Calu3 (cell line): ENCODE measurements at regions not wholly inside any gene's neighbourhood (a gene's known extent, or its start where the extent isn't known, plus 50 kb on each side); places are given as distances from the start of the nearest gene placed in this dataset.
"Not testable (repeated sequence)": the region's sequence is repeated elsewhere in the genome, so short reads cannot be mapped to it uniquely, and the experiment has no call there.

Experiments used
- BruUV-seq: library from RNA; stranded (reverse); fragments of 400-500 nt; replicated peaks from 2 replicates; lab custom pipeline; 2021; lab: Mats Ljungman, UMichigan
- CTCF ChIA-PET: fragments of 300-600 bp; sonication (Branson Sonifier 250); formaldehyde crosslinking; loops from one replicate; lab custom pipeline; 2022; ENCODE audit warnings: antibody characterized with exemption; lab: Charles Lee
- DNase-seq: peaks from one replicate; pipeline ENCODE4 v3.0.0; 2022
- H3K27ac Mint-ChIP-seq: one replicate; pipeline ENCODE4 v1.8.0; 2022; ENCODE audit warnings: mixed read lengths; ENCODE audit not compliant: unreplicated experiment
- H3K27me3 Mint-ChIP-seq: one replicate; pipeline ENCODE4 v1.8.0; 2022; ENCODE audit warnings: mixed read lengths; ENCODE audit not compliant: unreplicated experiment
- H3K36me3 Mint-ChIP-seq: one replicate; pipeline ENCODE4 v1.8.0; 2022; ENCODE audit warnings: mild to moderate bottlenecking, moderate library complexity, mixed read lengths; ENCODE audit not compliant: insufficient read depth, unreplicated experiment
- H3K4me1 Mint-ChIP-seq: one replicate; pipeline ENCODE4 v1.8.0; 2022; ENCODE audit warnings: mild to moderate bottlenecking, low read depth, mixed read lengths; ENCODE audit not compliant: unreplicated experiment
- H3K4me3 Mint-ChIP-seq: one replicate; pipeline ENCODE4 v1.8.0; 2022; ENCODE audit warnings: mild to moderate bottlenecking, low read depth, moderate library complexity, mixed read lengths; ENCODE audit not compliant: unreplicated experiment
- H3K9me3 Mint-ChIP-seq: one replicate; pipeline ENCODE4 v1.8.0; 2022; ENCODE audit warnings: low read depth, mixed read lengths; ENCODE audit not compliant: unreplicated experiment
- intact Hi-C: fragments of 100-400 bp; cut with micrococcal nuclease; formaldehyde crosslinking; loops from one replicate; pipeline ENCODE4 v1.10.0; 2022; ENCODE audit not compliant: unreplicated experiment
- TF ChIP-seq, protein P1 (sequence below): fragments of 200-600 bp; IDR thresholded peaks from one replicate; pipeline ENCODE4 v1.8.0; 2022; ENCODE audit warnings: antibody characterized with exemption; ENCODE audit not compliant: unreplicated experiment

DNA sequence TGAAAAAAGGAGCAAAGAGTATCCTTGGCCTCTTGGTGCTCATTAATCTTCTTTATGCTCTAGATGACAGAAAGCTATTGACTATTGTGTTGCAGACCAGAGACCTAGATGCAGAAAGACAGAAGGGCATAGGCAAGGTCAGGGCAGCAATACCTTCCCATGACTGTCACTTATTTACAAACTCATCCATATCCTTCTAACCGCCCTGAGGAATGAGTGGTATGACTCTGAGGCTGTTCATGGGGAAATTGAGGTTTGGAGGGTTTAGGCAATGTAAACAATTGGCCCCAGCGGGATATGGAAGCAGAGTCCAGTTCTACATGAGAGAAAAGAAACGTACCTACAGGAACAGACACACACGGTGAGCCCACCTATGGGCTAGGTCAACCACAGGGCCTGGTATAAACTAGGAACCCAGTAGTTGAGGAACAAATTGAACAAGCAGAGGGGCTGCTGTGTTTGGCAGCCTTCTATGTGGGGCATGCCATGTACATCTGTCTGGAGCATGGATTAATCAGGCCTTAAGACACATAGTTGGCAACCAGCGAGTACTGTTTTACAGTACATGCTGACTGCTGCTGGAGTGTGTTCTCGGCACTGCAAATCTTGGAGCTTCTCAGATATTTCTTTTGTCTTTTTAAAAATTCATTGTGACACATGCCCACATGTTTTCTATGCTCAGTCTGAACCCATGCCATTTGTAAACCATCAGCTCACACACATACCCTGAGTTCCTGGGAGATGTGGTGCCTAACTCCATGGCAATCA, 159.7 kb upstream of the NTF3 start:
- no peak for DNase-seq
- Mint-ChIP-seq H3K27ac (no peak overlapping the region), H3K36me3 (no peaks in the 10 kb centered on the region), H3K4me1 (no peaks in the 10 kb centered on the region), H3K4me3 (no peak overlapping the region), H3K27me3 (no peaks in the 10 kb centered on the region), H3K9me3 (peaks cover 9% of the 10 kb centered on the region)
- BruUV-seq: no TSS peak
- intact Hi-C loops: no loop called here
- TF ChIP-seq, protein P1, sequence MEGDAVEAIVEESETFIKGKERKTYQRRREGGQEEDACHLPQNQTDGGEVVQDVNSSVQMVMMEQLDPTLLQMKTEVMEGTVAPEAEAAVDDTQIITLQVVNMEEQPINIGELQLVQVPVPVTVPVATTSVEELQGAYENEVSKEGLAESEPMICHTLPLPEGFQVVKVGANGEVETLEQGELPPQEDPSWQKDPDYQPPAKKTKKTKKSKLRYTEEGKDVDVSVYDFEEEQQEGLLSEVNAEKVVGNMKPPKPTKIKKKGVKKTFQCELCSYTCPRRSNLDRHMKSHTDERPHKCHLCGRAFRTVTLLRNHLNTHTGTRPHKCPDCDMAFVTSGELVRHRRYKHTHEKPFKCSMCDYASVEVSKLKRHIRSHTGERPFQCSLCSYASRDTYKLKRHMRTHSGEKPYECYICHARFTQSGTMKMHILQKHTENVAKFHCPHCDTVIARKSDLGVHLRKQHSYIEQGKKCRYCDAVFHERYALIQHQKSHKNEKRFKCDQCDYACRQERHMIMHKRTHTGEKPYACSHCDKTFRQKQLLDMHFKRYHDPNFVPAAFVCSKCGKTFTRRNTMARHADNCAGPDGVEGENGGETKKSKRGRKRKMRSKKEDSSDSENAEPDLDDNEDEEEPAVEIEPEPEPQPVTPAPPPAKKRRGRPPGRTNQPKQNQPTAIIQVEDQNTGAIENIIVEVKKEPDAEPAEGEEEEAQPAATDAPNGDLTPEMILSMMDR: no peak
- CTCF ChIA-PET: no interaction called here

DNA sequence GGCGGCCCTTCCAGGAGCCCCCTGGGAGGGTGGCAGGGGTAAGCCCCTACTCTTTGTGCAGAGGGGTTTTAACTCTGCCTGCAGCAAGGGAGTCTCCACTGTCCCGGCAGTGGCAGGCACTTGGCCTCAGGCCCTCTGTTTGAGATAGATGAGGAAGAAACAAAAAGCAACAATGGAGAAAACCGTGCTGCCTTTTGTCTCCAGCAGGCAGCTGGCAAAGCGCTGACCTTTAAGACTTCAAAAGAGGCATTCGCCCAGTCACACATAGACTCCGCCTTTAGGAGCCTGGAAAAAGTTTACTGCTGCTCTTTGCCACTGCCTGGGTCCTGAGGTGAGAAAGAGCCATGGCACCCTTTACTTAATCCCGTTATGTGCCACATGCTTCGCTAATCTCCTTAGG, 158.2 kb upstream of the NTF3 start:
- H3K36me3 Mint-ChIP-seq: no peaks in the 10 kb centered on the region
- H3K27ac Mint-ChIP-seq: no peak overlapping the region
- peaks cover 7% of the 10 kb centered on the region for H3K9me3 Mint-ChIP-seq
- TF ChIP-seq, protein P1: no peak
- no TSS peak for BruUV-seq
- CTCF ChIA-PET: no interaction called here
- no peaks in the 10 kb centered on the region for H3K4me1 Mint-ChIP-seq
- H3K4me3 Mint-ChIP-seq: no peak overlapping the region
- DNase-seq: no peak
- intact Hi-C loops: no loop called here
- no peaks in the 10 kb centered on the region for H3K27me3 Mint-ChIP-seq

DNA sequence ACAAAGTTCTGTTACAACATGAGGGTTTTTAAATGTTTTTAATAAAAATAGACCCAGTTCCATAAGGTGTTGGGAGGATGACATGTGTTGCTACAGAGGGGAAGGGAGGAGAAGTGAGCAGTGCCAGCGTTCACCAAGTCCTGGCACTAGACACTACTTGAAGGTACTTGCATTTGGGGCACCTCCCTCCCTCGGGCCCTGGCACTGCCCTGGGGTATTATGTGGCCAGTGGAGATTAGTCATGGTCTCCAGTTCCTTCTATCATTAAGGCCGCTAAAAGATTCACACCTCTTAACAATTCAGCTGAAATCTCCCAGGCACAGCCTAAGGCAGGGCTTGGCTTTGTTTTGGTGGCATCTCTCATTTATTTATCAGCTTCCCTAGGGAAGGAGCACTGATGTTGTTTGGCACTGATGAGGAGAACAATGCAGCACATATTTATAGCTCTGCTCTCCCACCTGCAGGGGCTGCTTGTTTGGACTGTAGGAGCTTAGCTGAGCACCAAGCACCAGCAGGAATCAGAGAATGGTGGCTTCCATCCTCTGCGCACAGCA, 155.5 kb upstream of the NTF3 start:
- intact Hi-C loops: no loop called here
- Mint-ChIP-seq H3K9me3 (peaks cover 7% of the 10 kb centered on the region), H3K4me3 (no peak overlapping the region), H3K27me3 (no peaks in the 10 kb centered on the region), H3K27ac (no peak overlapping the region), H3K4me1 (no peaks in the 10 kb centered on the region), H3K36me3 (no peaks in the 10 kb centered on the region)
- DNase-seq: no peak
- TF ChIP-seq, protein P1: no peak
- BruUV-seq: no TSS peak
- CTCF ChIA-PET: no interaction called here

DNA sequence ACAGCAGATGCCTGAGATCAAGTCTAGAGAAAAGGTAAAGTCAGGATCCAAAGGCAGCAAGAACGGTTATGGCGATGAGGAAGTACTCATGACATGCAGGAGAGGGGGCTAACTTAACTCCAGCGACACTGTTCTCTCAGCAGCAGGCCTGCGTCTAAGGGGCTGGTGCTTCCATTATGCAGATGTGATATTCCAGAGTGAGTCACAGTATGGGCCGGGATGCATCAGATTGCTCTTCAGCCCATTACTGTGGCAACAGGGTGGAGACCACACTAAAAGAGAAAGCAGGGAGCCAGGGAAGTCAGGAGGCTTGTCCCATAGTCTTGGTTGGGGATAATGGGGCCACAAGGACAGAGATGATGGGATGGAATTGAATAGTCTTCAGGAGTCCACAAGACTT, 151.8 kb upstream of the NTF3 start:
- Mint-ChIP-seq H3K9me3 (peaks cover 8% of the 10 kb centered on the region), H3K36me3 (no peaks in the 10 kb centered on the region), H3K27me3 (no peaks in the 10 kb centered on the region), H3K27ac (no peak overlapping the region), H3K4me1 (no peaks in the 10 kb centered on the region), H3K4me3 (no peak overlapping the region)
- intact Hi-C loops: no loop called here
- no peak for DNase-seq
- TF ChIP-seq, protein P1: no peak
- CTCF ChIA-PET: no interaction called here
- no TSS peak for BruUV-seq

DNA sequence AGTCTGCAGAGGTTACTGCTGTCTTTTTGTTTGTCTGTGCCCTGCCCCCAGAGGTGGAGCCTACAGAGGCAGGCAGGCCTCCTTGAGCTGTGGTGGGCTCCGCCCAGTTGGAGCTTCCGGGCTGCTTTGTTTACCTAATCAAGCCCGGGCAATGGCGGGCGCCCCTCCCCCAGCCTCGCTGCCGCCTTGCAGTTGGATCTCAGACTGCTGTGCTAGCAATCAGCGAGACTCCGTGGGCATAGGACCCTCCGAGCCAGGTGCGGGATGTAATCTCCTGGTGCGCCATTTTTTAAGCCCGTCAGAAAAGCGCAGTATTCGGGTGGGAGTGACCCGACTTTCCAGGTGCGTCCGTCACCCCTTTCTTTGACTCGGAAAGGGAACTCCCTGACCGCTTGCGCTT, 141.5 kb upstream of the NTF3 start:
- H3K4me1 Mint-ChIP-seq, H3K27ac Mint-ChIP-seq: not testable (repeated sequence)

More for the DNA sequence above, 141.5 kb upstream of the NTF3 start:
- DNase-seq, H3K36me3 Mint-ChIP-seq, intact Hi-C loops, CTCF ChIA-PET, H3K27me3 Mint-ChIP-seq, BruUV-seq, H3K4me3 Mint-ChIP-seq: not testable (repeated sequence)
- H3K9me3 Mint-ChIP-seq: peaks cover 23% of the 10 kb centered on the region
